K562 (cell line): ENCODE measurements at regions not wholly inside any gene's neighbourhood (a gene's known extent, or its start where the extent isn't known, plus 50 kb on each side); places are given as distances from the start of the nearest gene placed in this dataset.

Experiments used
- ATAC-seq: fragments of 200-7000 bp; cut with Tn5 transposase; 3 replicates; pipeline ENCODE4 v1.9.1; 2020; ENCODE audit warnings: moderate library complexity
- BruUV-seq: library from RNA; stranded (reverse); fragments of 400-500 nt; replicated peaks from 2 replicates; lab custom pipeline; 2021; lab: Mats Ljungman, UMichigan
- CTCF ChIA-PET: fragments of 300-600 bp; formaldehyde crosslinking; extraction: SDS; loops from one replicate; lab custom pipeline; 2021; ENCODE audit warnings: low intra/inter-chr PET ratio; lab: Yijun Ruan, JAX
- POLR2A ChIA-PET: fragments of 300-600, 350-650 bp; sonication (Branson Sonifier 250); formaldehyde crosslinking; extraction: SDS; loops from one replicate; lab custom pipeline; 2021; ENCODE audit warnings: antibody characterized with exemption, inconsistent platforms; lab: Yijun Ruan, JAX
- DNase-seq, 4 experiments: peaks; one replicate each; pipeline versions ENCODE4 v3.0.0 to v3.0.0-alpha.2; 2011 to 2018; ENCODE audit warnings: low spot score in 3 of 4, mixed read lengths in 3 of 4; ENCODE audit errors: extremely low read depth in 1 of 4
- FAIRE-seq: peaks from 2 replicates; lab custom pipeline; 2011; peaks lifted over from hg19 to GRCh38; lab: Jason Lieb, UNC
- H2AFZ ChIP-seq: 2 replicates; pipeline ENCODE4 v1.6.0; 2011; ENCODE audit warnings: low read depth, low read length, control low read depth, inconsistent platforms
- H3K27ac ChIP-seq: fragments of 200-600 bp; 3 replicates; pipeline ENCODE4 v1.8.0; 2011; ENCODE audit warnings: low read depth, mild to moderate bottlenecking, control low read depth, inconsistent platforms, low read length, moderate library complexity, mixed read lengths; ENCODE audit errors: extremely low read depth
- H3K27me3 ChIP-seq, 2 experiments: fragments of 300-600 bp in 1 of 2; 2 replicates in 1 of 2; 3 replicates in 1 of 2; pipeline versions ENCODE4 v1.6.0 to v1.8.0; 2011; ENCODE audit warnings: inconsistent platforms in 2 of 2, low read length in 2 of 2, mild to moderate bottlenecking in 1 of 2, mixed read lengths in 1 of 2, moderate library complexity in 1 of 2; ENCODE audit not compliant: control insufficient read depth in 2 of 2, insufficient read depth in 2 of 2
- H3K36me3 ChIP-seq: fragments of 300-600 bp; 3 replicates; pipeline ENCODE4 v1.8.0; 2011; ENCODE audit warnings: mild to moderate bottlenecking, low read length, inconsistent platforms; ENCODE audit not compliant: control insufficient read depth, insufficient read depth
- H3K4me1 ChIP-seq, 2 experiments: fragments of 200-600 bp in 1 of 2; replicated peaks in 1 of 2; 2 replicates in 1 of 2; 3 replicates in 1 of 2; pipeline versions ENCODE4 v1.5.1 to v1.8.0; 2011; ENCODE audit warnings: inconsistent platforms in 2 of 2, low read length in 2 of 2, mild to moderate bottlenecking in 1 of 2, mixed read lengths in 1 of 2, moderate library complexity in 1 of 2; ENCODE audit not compliant: control insufficient read depth in 2 of 2, insufficient read depth in 2 of 2
- H3K4me2 ChIP-seq: 2 replicates; pipeline ENCODE4 v1.6.1; 2011; ENCODE audit warnings: low read length, control low read depth, inconsistent platforms, mixed read lengths; ENCODE audit not compliant: insufficient read depth
- H3K4me3 ChIP-seq: fragments of 200-600 bp; sonication (generic), shearing (Covaris generic); 2 replicates; pipeline ENCODE4 v1.5.1; 2016; ENCODE audit warnings: control low read depth, inconsistent platforms
- H3K79me2 ChIP-seq: fragments of 200-600 bp; 3 replicates; pipeline ENCODE4 v1.8.0; 2011; ENCODE audit warnings: low read length, inconsistent platforms; ENCODE audit not compliant: control insufficient read depth, insufficient read depth
- H3K9ac ChIP-seq, 2 experiments: 2 replicates each; pipeline versions ENCODE4 v1.6.0 to v1.6.1; 2011; ENCODE audit warnings: low read depth in 2 of 2, low read length in 2 of 2, control low read depth in 1 of 2, inconsistent platforms in 1 of 2, mild to moderate bottlenecking in 1 of 2, mixed read lengths in 1 of 2; ENCODE audit not compliant: insufficient read depth in 1 of 2
- H3K9me1 ChIP-seq: one replicate; pipeline ENCODE4 v1.6.0; 2011; ENCODE audit warnings: inconsistent platforms, mild to moderate bottlenecking, low read length, moderate library complexity; ENCODE audit not compliant: control insufficient read depth, insufficient read depth
- H3K9me3 ChIP-seq: replicated peaks from 2 replicates; pipeline ENCODE4 v1.5.1; 2011; ENCODE audit warnings: low read depth, low read length, inconsistent platforms; ENCODE audit not compliant: control insufficient read depth, insufficient read depth
- H4K20me1 ChIP-seq: replicated peaks from 2 replicates; pipeline ENCODE4 v1.6.1; 2011; ENCODE audit warnings: low read length, inconsistent platforms, mixed read lengths; ENCODE audit not compliant: control insufficient read depth, insufficient read depth
- ATF7 ChIP-seq: fragments of 450-650 bp; IDR thresholded peaks from 2 replicates; pipeline ENCODE4 v1.7.1; 2014; ENCODE audit warnings: mild to moderate bottlenecking, moderate library complexity
- GATA2 ChIP-seq: sonication (generic); formaldehyde crosslinking; IDR thresholded peaks from 2 replicates; pipeline ENCODE4 v1.4.0; 2020; ENCODE audit warnings: mild to moderate bottlenecking, missing genetic modification reagents
- PBX2 ChIP-seq, 2 experiments: IDR thresholded peaks in 1 of 2; conservative IDR thresholded peaks in 1 of 2; 2 replicates each; pipeline ENCODE4 v1.6.1; 2016; ENCODE audit warnings: low read depth in 2 of 2, mild to moderate bottlenecking in 1 of 2, missing compliant biosample characterization in 1 of 2, missing genetic modification characterization in 1 of 2, moderate library complexity in 1 of 2
- SRSF7 ChIP-seq: fragments of 200-400 bp; formaldehyde crosslinking; optimal IDR thresholded peaks from 2 replicates; pipeline ENCODE3; 2017; ENCODE audit warnings: mild to moderate bottlenecking, low read depth, low read length
- ZNF695 ChIP-seq: fragments of 450-650 bp; formaldehyde crosslinking; IDR thresholded peaks from 2 replicates; pipeline ENCODE4 v1.4.0; 2020; ENCODE audit warnings: mild to moderate bottlenecking, moderate library complexity
- WGBS: fragments of 100-300 bp; shearing (Covaris generic); methylation state at CpG from one replicate; pipeline ENCODE4 v1.1.6; 2016; ENCODE audit warnings: low coverage, mixed read lengths; ENCODE audit not compliant: insufficient coverage; ENCODE audit errors: missing lambda C conversion rate; 5-methylcytosine and 5-hydroxymethylcytosine counted together
- in situ Hi-C: fragments of 300-500 bp; cut with MboI; formaldehyde crosslinking; loops from 4 replicates; pipeline ENCODE4 v1.15.0; 2018; ENCODE audit warnings: inconsistent platforms, mixed read lengths
- intact Hi-C: fragments of 100-400 bp; cut with micrococcal nuclease; formaldehyde crosslinking; loops from 2 replicates; pipeline ENCODE4 v1.14.2; 2022

GRCh38 chrX:152575331-152575730 is 62.4 kb upstream of the GABRQ start:
- Histone ChIP-seq H2AFZ (no peak overlapping the region), H3K4me2 (no peak overlapping the region), H3K79me2 (no peaks in the 10 kb centered on the region), H3K27ac (no peak overlapping the region), H3K36me3 (no peaks in the 10 kb centered on the region), H3K4me3 (no peak overlapping the region), H3K9me3 (no peaks in the 10 kb centered on the region), H3K9ac (no peak overlapping the region), H3K4me1 (no peaks in the 10 kb centered on the region), H3K27me3 (no peaks in the 10 kb centered on the region), H3K9me1 (no peaks in the 10 kb centered on the region), H4K20me1 (no peaks in the 10 kb centered on the region)
- DNase-seq = no peak
- BruUV-seq = no TSS peak
- TF ChIP-seq ZNF695 (CRISPR knock-in tag) (no peak), ATF7 (no peak), PBX2 (CRISPR knock-in tag; IDR thresholded peaks at IDR 0.05; ENCODE audit: low read depth) (no peak), PBX2 (tag; conservative IDR thresholded peaks at IDR 0.05; ENCODE audit: low read depth) (no peak), SRSF7 (no peak), GATA2 (CRISPR knock-in tag) (no peak)
- in situ Hi-C loops (no loop called here), intact Hi-C loops (no loop called here)
- CTCF ChIA-PET = no interaction called here
- FAIRE-seq = no peak
- WGBS = 8% methylated on average over 1 of the region's 1 CpG
- POLR2A ChIA-PET = no interaction called here
- no peak for ATAC-seq
